GM06990 (cell line): ENCODE measurements at regions not wholly inside any gene's neighbourhood (a gene's known extent, or its start where the extent isn't known, plus 50 kb on each side); places are given as distances from the start of the nearest gene placed in this dataset.
"Not testable (repeated sequence)": the region's sequence is repeated elsewhere in the genome, so short reads cannot be mapped to it uniquely, and the experiment has no call there.

ENCODE experiments used
- DNase-seq: peaks from one replicate; pipeline ENCODE4 v3.0.0-alpha.2; 2011; ENCODE audit not compliant: insufficient read length; ENCODE audit errors: extremely low read depth
- H3K27me3 ChIP-seq: replicated peaks from 2 replicates; pipeline ENCODE4 v1.6.0; 2011; ENCODE audit warnings: low read length; ENCODE audit not compliant: control insufficient read depth, insufficient read depth
- H3K36me3 ChIP-seq: 2 replicates; pipeline ENCODE4 v1.5.1; 2011; ENCODE audit warnings: low read length; ENCODE audit not compliant: control insufficient read depth, insufficient read depth
- H3K4me3 ChIP-seq: replicated peaks from 2 replicates; pipeline ENCODE4 v1.5.1; 2011; ENCODE audit warnings: low read depth, mild to moderate bottlenecking, control low read depth, low read length
- CTCF ChIP-seq: IDR thresholded peaks from 2 replicates; pipeline ENCODE4 v1.5.1; 2011; ENCODE audit warnings: low read length, control low read depth, mild to moderate bottlenecking, inconsistent platforms; ENCODE audit not compliant: insufficient read depth, poor library complexity, severe bottlenecking

- no peak for DNase-seq
- H3K27me3 ChIP-seq: no peaks in the 10 kb centered on the region
- H3K36me3 ChIP-seq: no peaks in the 10 kb centered on the region
- H3K4me3 ChIP-seq: no peak overlapping the region
- TF ChIP-seq CTCF: no peak
Observed at GRCh38 chrX:9373789-9374188, 91.1 kb upstream of the TBL1X start.

- no peaks in the 10 kb centered on the region for H3K27me3 ChIP-seq
- no peak overlapping the region for H3K4me3 ChIP-seq
- no peaks in the 10 kb centered on the region for H3K36me3 ChIP-seq
- DNase-seq: no peak
- no peak for TF ChIP-seq CTCF
Observed at GRCh38 chrX:9374555-9374954, 90.3 kb upstream of the TBL1X start.

GRCh38 chrX:9376111-9376510, 88.7 kb upstream of the TBL1X start:
- no peak for DNase-seq
- H3K27me3 ChIP-seq: no peaks in the 10 kb centered on the region
- TF ChIP-seq CTCF: no peak
- H3K4me3 ChIP-seq: no peak overlapping the region
- H3K36me3 ChIP-seq: no peaks in the 10 kb centered on the region

- H3K4me3 ChIP-seq, H3K36me3 ChIP-seq, H3K27me3 ChIP-seq, DNase-seq: not testable (repeated sequence)
Observed at GRCh38 chrX:9377216-9377615, 87.6 kb upstream of the TBL1X start.

GRCh38 chrX:9378980-9379696, 85.7 kb upstream of the TBL1X start:
- DNase-seq: no peak

More at GRCh38 chrX:9378980-9379696, 85.7 kb upstream of the TBL1X start:
- H3K27me3 ChIP-seq: no peaks in the 10 kb centered on the region
- no peak overlapping the region for H3K4me3 ChIP-seq
- no peaks in the 10 kb centered on the region for H3K36me3 ChIP-seq
- no peak for TF ChIP-seq CTCF
